ENCODE measurements at regions not wholly inside any gene's neighbourhood (a gene's known extent, or its start where the extent isn't known, plus 50 kb on each side); places are given as distances from the start of the nearest gene placed in this dataset.
"Not testable (repeated sequence)": the region's sequence is repeated elsewhere in the genome, so short reads cannot be mapped to it uniquely, and the experiment has no call there.

GRCh38 chr3:75232216-75232615 is 431.9 kb upstream of the FRG2C start:
- H3K27ac ChIP-seq, result no peak overlapping the region
- in situ Hi-C loops (cut with HindIII; ENCODE audit: low pct_ligation_motif_present, low sequenced_read_pairs), result no loop called here
- TF ChIP-seq, protein P1, sequence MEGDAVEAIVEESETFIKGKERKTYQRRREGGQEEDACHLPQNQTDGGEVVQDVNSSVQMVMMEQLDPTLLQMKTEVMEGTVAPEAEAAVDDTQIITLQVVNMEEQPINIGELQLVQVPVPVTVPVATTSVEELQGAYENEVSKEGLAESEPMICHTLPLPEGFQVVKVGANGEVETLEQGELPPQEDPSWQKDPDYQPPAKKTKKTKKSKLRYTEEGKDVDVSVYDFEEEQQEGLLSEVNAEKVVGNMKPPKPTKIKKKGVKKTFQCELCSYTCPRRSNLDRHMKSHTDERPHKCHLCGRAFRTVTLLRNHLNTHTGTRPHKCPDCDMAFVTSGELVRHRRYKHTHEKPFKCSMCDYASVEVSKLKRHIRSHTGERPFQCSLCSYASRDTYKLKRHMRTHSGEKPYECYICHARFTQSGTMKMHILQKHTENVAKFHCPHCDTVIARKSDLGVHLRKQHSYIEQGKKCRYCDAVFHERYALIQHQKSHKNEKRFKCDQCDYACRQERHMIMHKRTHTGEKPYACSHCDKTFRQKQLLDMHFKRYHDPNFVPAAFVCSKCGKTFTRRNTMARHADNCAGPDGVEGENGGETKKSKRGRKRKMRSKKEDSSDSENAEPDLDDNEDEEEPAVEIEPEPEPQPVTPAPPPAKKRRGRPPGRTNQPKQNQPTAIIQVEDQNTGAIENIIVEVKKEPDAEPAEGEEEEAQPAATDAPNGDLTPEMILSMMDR (IDR thresholded peaks at IDR 0.05; ENCODE audit: low read depth, low read length, missing control alignments), result no peak

DNA sequence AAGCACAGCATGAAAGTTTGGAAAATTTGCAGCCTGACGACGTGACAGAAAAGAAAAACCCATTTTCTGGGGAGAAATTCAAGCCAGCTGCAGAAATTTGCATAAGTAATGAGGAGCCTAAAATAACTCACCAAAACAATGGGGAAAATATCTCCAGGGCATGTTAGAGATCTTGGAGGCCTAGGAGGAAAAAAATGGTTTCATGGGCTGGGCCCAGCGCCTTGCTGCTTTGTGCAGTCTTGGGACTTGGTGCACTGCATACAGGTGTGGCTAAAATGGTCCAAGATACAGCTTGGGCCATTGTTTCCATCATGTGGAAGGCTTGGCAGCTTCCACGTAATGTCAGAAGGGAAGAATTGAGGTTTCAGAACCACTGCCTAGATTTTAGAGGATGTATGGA is 428.5 kb upstream of the FRG2C start:
- no peak overlapping the region for H3K27ac ChIP-seq
- no peak for DNase-seq
- in situ Hi-C loops (cut with HindIII; ENCODE audit: low pct_ligation_motif_present, low sequenced_read_pairs), result no loop called here
- no peak overlapping the region for H3K4me3 ChIP-seq (ENCODE audit: low read depth, low read length)
- TF ChIP-seq, protein P1 (IDR thresholded peaks at IDR 0.05; ENCODE audit: low read depth, low read length, missing control alignments), result no peak
- H3K36me3 ChIP-seq (replicated peaks), result no peaks in the 10 kb centered on the region
- H3K27me3 ChIP-seq (replicated peaks), result no peaks in the 10 kb centered on the region

More at GRCh38 chr3:75232216-75232615, 431.9 kb upstream of the FRG2C start:
- no peak for DNase-seq
- Histone ChIP-seq H3K36me3 (replicated peaks) (no peaks in the 10 kb centered on the region), H3K4me3 (ENCODE audit: low read depth, low read length) (no peak overlapping the region), H3K27me3 (replicated peaks) (no peaks in the 10 kb centered on the region)

GRCh38 chr3:75237053-75237452 is 427.1 kb upstream of the FRG2C start:
- in situ Hi-C loops (cut with HindIII; ENCODE audit: low pct_ligation_motif_present, low sequenced_read_pairs), result no loop called here
- Histone ChIP-seq H3K27me3 (replicated peaks) (no peaks in the 10 kb centered on the region), H3K36me3 (replicated peaks) (no peaks in the 10 kb centered on the region), H3K4me3 (ENCODE audit: low read depth, low read length) (no peak overlapping the region), H3K27ac (no peak overlapping the region)
- no peak for DNase-seq
- TF ChIP-seq, protein P1 (IDR thresholded peaks at IDR 0.05; ENCODE audit: low read depth, low read length, missing control alignments), result no peak

GRCh38 chr3:75237477-75237876 is 426.7 kb upstream of the FRG2C start:
- Histone ChIP-seq H3K36me3 (replicated peaks) (no peaks in the 10 kb centered on the region), H3K27me3 (replicated peaks) (no peaks in the 10 kb centered on the region), H3K27ac (no peak overlapping the region), H3K4me3 (ENCODE audit: low read depth, low read length) (no peak overlapping the region)
- in situ Hi-C loops (cut with HindIII; ENCODE audit: low pct_ligation_motif_present, low sequenced_read_pairs), result no loop called here
- TF ChIP-seq, protein P1 (IDR thresholded peaks at IDR 0.05; ENCODE audit: low read depth, low read length, missing control alignments), result no peak
- no peak for DNase-seq

GRCh38 chr3:75241226-75241962 is 422.7 kb upstream of the FRG2C start:
- H3K36me3 ChIP-seq (replicated peaks); H3K27me3 ChIP-seq (replicated peaks); H3K27ac ChIP-seq; DNase-seq; H3K4me3 ChIP-seq (ENCODE audit: low read depth, low read length); in situ Hi-C loops (cut with HindIII; ENCODE audit: low pct_ligation_motif_present, low sequenced_read_pairs): not testable (repeated sequence)

DNA sequence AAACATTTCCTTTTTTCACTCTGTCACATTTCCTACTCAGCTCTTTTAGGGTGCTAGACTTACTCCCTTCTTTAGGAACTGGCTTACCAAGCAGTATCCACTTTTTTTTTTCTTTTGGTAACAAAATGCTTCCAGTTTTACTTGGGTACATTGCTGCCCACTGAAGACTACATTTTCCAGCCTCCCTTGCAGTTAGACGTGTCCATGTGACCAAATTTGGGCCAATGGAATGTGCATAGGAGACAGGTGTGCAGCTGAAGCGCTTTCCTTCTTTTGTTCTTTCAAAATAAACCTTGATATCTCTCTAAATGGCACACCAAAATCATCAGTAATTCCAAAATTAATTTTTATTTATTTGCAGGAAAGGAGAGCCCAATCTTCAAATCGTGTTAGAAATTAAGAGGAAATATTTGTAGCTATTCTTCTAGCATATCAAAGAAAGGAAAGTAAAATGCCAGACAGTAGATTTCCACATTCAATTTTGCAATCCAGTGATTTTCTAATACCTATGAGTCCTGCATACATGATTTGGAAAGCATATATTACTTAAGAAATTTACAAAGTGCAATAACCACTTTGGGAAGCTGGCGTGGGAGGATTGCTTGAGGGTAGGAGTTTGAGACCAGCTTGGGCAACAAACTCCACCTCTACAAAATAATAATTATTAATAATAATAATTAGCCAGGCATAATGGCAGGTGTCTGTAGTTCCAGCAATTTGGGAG is 422.0 kb upstream of the FRG2C start:
- TF ChIP-seq, protein P1 (IDR thresholded peaks at IDR 0.05; ENCODE audit: low read depth, low read length, missing control alignments), result no peak
- DNase-seq, result no peak
- Histone ChIP-seq H3K36me3 (replicated peaks) (no peaks in the 10 kb centered on the region), H3K4me3 (ENCODE audit: low read depth, low read length) (no peak overlapping the region), H3K27me3 (replicated peaks) (no peaks in the 10 kb centered on the region), H3K27ac (no peak overlapping the region)
- in situ Hi-C loops (cut with HindIII; ENCODE audit: low pct_ligation_motif_present, low sequenced_read_pairs), result no loop called here

All from brain microvascular endothelial cell (primary cell).